ENCODE measurements at regions not wholly inside any gene's neighbourhood (a gene's known extent, or its start where the extent isn't known, plus 50 kb on each side); places are given as distances from the start of the nearest gene placed in this dataset.

GRCh38 chr3:120536642-120537041, 59.5 kb upstream of the NDUFB4 start:
- TF ChIP-seq CTCF (conservative IDR thresholded peaks at IDR 0.05) (no peak), ZFX (IDR thresholded peaks at IDR 0.05) (no peak)

Measured in C4-2B (cell line).